Fibroblast of the aortic adventitia (primary cell): ENCODE measurements at regions not wholly inside any gene's neighbourhood (a gene's known extent, or its start where the extent isn't known, plus 50 kb on each side); places are given as distances from the start of the nearest gene placed in this dataset.

ENCODE experiments used
- DNase-seq: peaks from one replicate; pipeline ENCODE4 v3.0.0-alpha.2; 2010; ENCODE audit warnings: low read depth
- H3K4me3 ChIP-seq: 2 replicates; pipeline ENCODE4 v1.5.1; 2011; ENCODE audit warnings: low read depth, mild to moderate bottlenecking, control low read depth, low read length, moderate library complexity
- CTCF ChIP-seq: IDR thresholded peaks from 2 replicates; pipeline ENCODE4 v1.5.1; 2011; ENCODE audit warnings: mild to moderate bottlenecking, low read length, control low read depth, inconsistent platforms; ENCODE audit not compliant: insufficient read depth

DNA sequence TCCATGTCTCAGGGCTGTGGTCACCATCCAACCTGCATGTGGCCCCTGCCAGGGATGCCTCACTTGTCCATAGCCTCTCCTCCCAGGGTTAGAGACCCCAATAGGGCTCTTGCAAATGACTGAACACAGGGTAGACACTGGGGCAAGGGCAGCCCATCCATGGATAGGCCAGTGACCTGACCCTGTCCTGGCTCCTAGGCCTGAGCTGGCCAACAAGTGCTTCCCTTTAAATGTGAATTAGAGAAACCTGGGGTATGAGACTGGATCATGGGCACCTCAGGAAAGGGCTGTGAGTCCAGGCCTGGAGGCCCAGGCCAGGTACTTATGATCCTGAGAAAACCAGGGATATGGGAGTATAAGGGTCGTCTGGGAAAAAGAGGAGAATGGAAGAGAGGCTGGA is 64.5 kb downstream of the COPS8 start:
- DNase-seq, result no peak
- no peak for TF ChIP-seq CTCF
- H3K4me3 ChIP-seq, result no peak overlapping the region

DNA sequence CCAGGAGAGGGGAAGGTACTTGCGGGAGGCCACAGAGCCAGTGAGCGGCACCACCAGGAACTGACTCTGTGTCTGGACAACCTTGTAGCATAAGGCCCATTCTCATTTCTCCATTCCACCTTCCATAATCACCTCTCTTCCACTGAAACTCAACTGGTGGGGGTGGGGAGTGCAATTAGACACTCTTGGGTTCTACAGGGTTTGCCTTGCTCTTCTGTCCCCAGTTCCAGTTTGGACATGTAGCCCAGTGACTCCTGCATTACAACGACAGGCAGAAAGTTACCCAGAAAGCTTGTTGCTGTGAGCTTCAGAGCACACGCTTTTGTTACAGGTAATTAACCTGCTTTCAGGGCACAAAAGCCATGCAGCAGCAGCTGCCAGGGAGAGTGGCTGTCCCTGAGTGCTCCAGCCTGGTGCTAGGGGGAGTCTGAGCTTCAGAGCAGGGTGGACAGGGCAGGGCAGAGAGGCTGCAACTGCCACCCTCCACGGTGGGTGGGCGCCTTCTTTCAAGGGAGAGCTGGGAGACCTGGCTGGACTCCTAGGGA is 65.2 kb downstream of the COPS8 start:
- no peak for DNase-seq
- no peak for TF ChIP-seq CTCF
- no peak overlapping the region for H3K4me3 ChIP-seq

GRCh38 chr2:237152361-237152760 is 66.7 kb downstream of the COPS8 start:
- no peak overlapping the region for H3K4me3 ChIP-seq
- no peak for TF ChIP-seq CTCF
- DNase-seq, result no peak

GRCh38 chr2:237153181-237153580 is 67.5 kb downstream of the COPS8 start:
- H3K4me3 ChIP-seq, result no peak overlapping the region
- DNase-seq, result no peak
- no peak for TF ChIP-seq CTCF

DNA sequence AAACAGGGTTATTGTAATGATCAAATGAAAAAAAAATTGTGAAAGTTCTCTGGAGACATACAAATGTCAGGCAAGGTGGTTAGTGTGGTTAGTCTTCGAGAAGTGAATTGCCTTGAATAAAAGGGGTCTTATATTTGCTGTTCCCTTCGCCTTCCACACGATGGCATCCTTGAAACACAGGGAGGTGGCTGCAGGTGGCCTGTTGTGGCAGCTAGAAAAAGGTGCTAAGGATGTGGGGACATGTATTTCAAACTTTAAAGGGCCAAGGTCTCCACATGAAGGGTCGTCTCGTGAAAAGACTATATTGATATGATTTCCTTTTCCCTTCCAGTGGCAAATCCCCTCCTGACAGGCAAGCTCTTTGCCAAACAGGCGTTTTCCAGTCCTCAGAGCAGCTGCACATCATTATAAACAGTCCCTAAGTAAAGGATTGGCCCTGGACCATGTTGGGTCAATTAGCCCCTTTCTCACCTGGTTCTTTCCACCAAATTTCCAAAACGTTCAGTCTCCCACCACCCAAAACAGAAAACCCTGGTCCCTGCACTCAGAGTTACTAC is 68.5 kb downstream of the COPS8 start:
- peak; percentile 81 for TF ChIP-seq CTCF
- no peak overlapping the region for H3K4me3 ChIP-seq
- peak; percentile 69 for DNase-seq

GRCh38 chr2:237154884-237155851 is 69.5 kb downstream of the COPS8 start:
- no peak for DNase-seq
- no peak overlapping the region for H3K4me3 ChIP-seq
- no peak for TF ChIP-seq CTCF
